ENCODE measurements at regions not wholly inside any gene's neighbourhood (a gene's known extent, or its start where the extent isn't known, plus 50 kb on each side); places are given as distances from the start of the nearest gene placed in this dataset.

DNA sequence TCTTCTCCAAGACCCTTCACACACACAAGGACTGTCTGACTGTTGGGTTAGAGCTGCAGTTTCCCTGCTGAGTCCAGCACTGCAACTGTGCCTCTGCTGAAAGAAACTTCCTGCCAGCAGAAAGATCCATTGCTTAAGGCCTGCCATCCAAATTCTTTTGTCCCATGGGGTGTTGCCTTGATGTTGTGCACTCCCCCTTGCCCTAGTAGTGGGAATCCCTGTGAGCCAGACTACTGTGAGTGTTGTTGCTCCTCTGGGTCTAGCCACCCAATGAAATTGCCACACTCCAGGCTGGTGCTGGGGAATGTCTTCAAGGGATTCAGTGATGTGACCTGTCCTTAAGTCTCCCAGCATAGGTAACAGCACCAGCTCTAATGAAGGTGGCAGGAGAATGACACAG is 166.6 kb upstream of the PDE3A start:
- Mint-ChIP-seq H3K4me1 (ENCODE audit: low read depth) (peaks cover 5% of the 10 kb centered on the region), H3K27ac (ENCODE audit: unreplicated experiment) (no peak overlapping the region), H3K4me3 (ENCODE audit: unreplicated experiment) (no peak overlapping the region), H3K9me3 (ENCODE audit: low read depth) (peaks cover 13% of the 10 kb centered on the region), H3K27me3 (ENCODE audit: low read depth) (no peaks in the 10 kb centered on the region), H3K36me3 (ENCODE audit: low read depth) (no peaks in the 10 kb centered on the region)
- TF ChIP-seq, protein P1, sequence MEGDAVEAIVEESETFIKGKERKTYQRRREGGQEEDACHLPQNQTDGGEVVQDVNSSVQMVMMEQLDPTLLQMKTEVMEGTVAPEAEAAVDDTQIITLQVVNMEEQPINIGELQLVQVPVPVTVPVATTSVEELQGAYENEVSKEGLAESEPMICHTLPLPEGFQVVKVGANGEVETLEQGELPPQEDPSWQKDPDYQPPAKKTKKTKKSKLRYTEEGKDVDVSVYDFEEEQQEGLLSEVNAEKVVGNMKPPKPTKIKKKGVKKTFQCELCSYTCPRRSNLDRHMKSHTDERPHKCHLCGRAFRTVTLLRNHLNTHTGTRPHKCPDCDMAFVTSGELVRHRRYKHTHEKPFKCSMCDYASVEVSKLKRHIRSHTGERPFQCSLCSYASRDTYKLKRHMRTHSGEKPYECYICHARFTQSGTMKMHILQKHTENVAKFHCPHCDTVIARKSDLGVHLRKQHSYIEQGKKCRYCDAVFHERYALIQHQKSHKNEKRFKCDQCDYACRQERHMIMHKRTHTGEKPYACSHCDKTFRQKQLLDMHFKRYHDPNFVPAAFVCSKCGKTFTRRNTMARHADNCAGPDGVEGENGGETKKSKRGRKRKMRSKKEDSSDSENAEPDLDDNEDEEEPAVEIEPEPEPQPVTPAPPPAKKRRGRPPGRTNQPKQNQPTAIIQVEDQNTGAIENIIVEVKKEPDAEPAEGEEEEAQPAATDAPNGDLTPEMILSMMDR (IDR thresholded peaks at IDR 0.05), result no peak
- no peak for DNase-seq (ENCODE audit: low spot score)

DNA sequence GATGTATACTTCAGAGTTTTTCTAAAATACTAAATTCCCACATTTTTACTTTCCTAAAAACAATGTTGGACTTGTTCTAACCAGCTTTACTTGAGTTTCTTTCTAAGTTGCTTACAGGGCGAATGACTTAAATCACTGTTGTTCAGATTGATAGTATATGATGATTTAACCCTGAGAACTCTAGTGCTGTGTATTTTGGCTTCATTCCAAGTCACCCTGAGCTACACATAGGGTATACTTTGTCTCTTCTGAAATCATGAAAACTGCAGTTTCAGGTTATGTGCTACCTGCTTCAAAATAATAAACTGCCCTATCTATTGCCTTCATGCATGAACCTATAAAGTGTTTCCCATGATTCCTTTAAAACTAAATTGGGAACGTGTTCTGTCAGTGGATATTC is 162.5 kb upstream of the PDE3A start:
- Mint-ChIP-seq H3K27me3 (ENCODE audit: low read depth) (no peaks in the 10 kb centered on the region), H3K4me1 (ENCODE audit: low read depth) (peaks cover 7% of the 10 kb centered on the region), H3K36me3 (ENCODE audit: low read depth) (no peaks in the 10 kb centered on the region), H3K4me3 (ENCODE audit: unreplicated experiment) (no peak overlapping the region), H3K9me3 (ENCODE audit: low read depth) (no peaks in the 10 kb centered on the region), H3K27ac (ENCODE audit: unreplicated experiment) (no peak overlapping the region)
- TF ChIP-seq, protein P1 (IDR thresholded peaks at IDR 0.05), result no peak
- DNase-seq (ENCODE audit: low spot score), result no peak

DNA sequence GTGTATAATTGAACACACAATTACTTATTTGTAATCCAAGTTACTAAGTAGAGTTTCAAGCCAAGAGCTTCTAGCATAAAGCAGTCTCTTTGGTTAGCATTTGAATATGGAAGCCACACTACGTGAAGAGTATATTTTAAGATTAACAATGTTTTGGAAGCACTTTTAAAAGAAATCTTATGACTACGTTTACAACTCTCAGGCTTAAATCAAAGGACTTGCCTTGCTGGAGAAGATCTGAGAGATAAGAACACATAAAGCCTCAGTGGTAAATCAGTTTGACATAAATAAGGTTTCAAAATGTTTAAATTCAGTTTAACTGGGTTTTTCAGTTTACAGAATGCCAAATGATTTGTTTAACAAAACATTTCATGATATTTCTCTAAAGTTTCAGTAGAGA is 161.9 kb upstream of the PDE3A start:
- Mint-ChIP-seq H3K9me3 (ENCODE audit: low read depth) (no peaks in the 10 kb centered on the region), H3K27ac (ENCODE audit: unreplicated experiment) (no peak overlapping the region), H3K36me3 (ENCODE audit: low read depth) (no peaks in the 10 kb centered on the region), H3K27me3 (ENCODE audit: low read depth) (no peaks in the 10 kb centered on the region), H3K4me1 (ENCODE audit: low read depth) (peaks cover 10% of the 10 kb centered on the region), H3K4me3 (ENCODE audit: unreplicated experiment) (no peak overlapping the region)
- no peak for DNase-seq (ENCODE audit: low spot score)
- TF ChIP-seq, protein P1 (IDR thresholded peaks at IDR 0.05), result no peak

DNA sequence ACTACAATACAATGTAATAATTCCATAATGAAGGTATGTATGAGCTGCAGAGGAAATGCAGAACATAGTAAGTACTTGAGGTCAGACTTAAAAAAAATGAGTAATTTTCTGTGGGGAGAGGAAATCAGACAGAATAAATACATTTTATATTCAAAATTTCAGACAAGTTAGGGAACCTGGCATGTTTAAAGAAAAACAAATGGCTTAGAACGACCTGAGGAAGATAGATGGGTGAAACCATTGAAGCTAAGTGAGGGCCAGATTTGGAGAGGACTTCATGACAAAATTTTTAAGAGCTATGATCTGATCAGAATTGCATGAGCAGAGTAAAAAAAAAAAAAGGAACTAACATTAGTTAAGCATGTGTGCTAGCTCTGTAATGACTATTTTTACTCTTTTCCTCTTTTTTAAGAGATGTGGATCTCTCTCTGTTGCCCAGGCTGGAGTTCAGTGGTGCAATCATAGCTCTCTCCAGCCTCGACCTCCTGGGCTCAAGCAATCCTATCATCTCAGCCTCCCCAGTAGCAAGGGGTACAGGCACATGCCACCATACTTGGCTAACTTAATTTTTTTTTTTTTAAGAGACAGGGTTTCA is 157.6 kb upstream of the PDE3A start:
- Mint-ChIP-seq H3K36me3 (ENCODE audit: low read depth) (no peaks in the 10 kb centered on the region), H3K4me3 (ENCODE audit: unreplicated experiment) (no peak overlapping the region), H3K27ac (ENCODE audit: unreplicated experiment) (no peak overlapping the region), H3K4me1 (ENCODE audit: low read depth) (peaks cover 31% of the 10 kb centered on the region), H3K27me3 (ENCODE audit: low read depth) (no peaks in the 10 kb centered on the region), H3K9me3 (ENCODE audit: low read depth) (no peaks in the 10 kb centered on the region)
- DNase-seq (ENCODE audit: low spot score), result no peak
- TF ChIP-seq, protein P1 (IDR thresholded peaks at IDR 0.05), result no peak

DNA sequence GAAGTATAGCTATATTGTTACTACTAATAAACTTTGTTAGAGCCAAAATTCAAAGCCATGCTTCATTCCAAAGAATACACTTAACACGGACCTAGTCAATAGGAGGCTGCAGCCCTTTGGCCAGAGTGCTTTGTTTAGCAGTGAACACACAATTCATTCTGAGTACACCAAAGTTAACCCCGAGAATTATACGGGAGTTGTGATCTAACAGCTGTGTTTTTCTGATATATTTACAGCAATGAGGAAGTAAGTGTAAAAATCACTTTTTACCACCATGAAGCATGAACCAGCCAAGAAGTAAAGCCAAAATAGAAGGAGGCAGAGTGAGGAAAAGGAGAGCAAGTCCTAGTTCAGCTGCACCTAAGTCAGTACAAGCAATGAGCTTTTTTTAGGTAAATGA is 156.8 kb upstream of the PDE3A start:
- no peaks in the 10 kb centered on the region for H3K36me3 Mint-ChIP-seq (ENCODE audit: low read depth)
- no peaks in the 10 kb centered on the region for H3K9me3 Mint-ChIP-seq (ENCODE audit: low read depth)
- H3K4me1 Mint-ChIP-seq (ENCODE audit: low read depth), result peaks cover 31% of the 10 kb centered on the region
- no peak overlapping the region for H3K4me3 Mint-ChIP-seq (ENCODE audit: unreplicated experiment)
- H3K27ac Mint-ChIP-seq (ENCODE audit: unreplicated experiment), result peak overlapping the region; percentile 66
- DNase-seq (ENCODE audit: low spot score), result no peak
- H3K27me3 Mint-ChIP-seq (ENCODE audit: low read depth), result no peaks in the 10 kb centered on the region
- TF ChIP-seq, protein P1 (IDR thresholded peaks at IDR 0.05), result no peak

All from chondrocyte (in vitro differentiated cells).